H1 (cell line): ENCODE measurements at regions not wholly inside any gene's neighbourhood (a gene's known extent, or its start where the extent isn't known, plus 50 kb on each side); places are given as distances from the start of the nearest gene placed in this dataset.

ENCODE experiments used
- HDAC2 ChIP-seq, 2 experiments: fragments of 300-600 bp in 1 of 2; sonication (generic) in 1 of 2; IDR thresholded peaks; 2 replicates each; pipeline ENCODE4 v1.6.1; 2011 to 2012; ENCODE audit warnings: low read depth in 2 of 2, low read length in 2 of 2, mild to moderate bottlenecking in 2 of 2, moderate library complexity in 2 of 2, borderline replicate concordance in 1 of 2, inconsistent platforms in 1 of 2

GRCh38 chr9:117775591-117775990 lies 71.4 kb downstream of the TLR4 start (continued):
- TF ChIP-seq HDAC2 (IDR thresholded peaks at IDR 0.05; ENCODE audit: borderline replicate concordance in 1 of 2, low read depth in 2 of 2, low read length in 2 of 2) = no peak
